B cell (primary cell): ENCODE measurements at regions not wholly inside any gene's neighbourhood (a gene's known extent, or its start where the extent isn't known, plus 50 kb on each side); places are given as distances from the start of the nearest gene placed in this dataset.

Experiments used
- EZH2 ChIP-seq: IDR thresholded peaks from 2 replicates; pipeline ENCODE4 v1.6.1; 2012; ENCODE audit warnings: borderline replicate concordance, low read depth, mild to moderate bottlenecking, moderate library complexity, low read length; ENCODE audit not compliant: insufficient read depth, poor library complexity, severe bottlenecking
- TF ChIP-seq, protein P1 (sequence below): fragments of 200-600 bp; IDR thresholded peaks from one replicate; pipeline ENCODE4 v1.8.0; 2022; ENCODE audit warnings: antibody characterized with exemption, mild to moderate bottlenecking

DNA sequence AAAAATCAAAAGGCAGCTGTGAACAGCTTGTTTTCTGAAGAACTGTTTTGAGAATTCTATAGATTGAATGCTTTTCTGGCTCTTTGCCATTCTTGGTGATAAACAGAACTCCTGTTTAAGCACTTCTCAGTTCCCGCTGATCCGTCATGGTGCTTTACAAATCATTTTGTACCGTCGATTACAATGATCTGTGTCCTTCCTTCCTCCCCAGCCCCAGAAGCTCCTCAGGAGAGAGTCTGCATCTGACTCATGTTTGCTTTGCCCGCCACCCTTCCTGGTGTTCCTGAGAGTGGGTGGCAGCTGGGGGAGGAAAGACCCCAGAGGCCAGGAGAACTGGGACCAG, 538.6 kb upstream of the MARCKS start:
- TF ChIP-seq, protein P1, sequence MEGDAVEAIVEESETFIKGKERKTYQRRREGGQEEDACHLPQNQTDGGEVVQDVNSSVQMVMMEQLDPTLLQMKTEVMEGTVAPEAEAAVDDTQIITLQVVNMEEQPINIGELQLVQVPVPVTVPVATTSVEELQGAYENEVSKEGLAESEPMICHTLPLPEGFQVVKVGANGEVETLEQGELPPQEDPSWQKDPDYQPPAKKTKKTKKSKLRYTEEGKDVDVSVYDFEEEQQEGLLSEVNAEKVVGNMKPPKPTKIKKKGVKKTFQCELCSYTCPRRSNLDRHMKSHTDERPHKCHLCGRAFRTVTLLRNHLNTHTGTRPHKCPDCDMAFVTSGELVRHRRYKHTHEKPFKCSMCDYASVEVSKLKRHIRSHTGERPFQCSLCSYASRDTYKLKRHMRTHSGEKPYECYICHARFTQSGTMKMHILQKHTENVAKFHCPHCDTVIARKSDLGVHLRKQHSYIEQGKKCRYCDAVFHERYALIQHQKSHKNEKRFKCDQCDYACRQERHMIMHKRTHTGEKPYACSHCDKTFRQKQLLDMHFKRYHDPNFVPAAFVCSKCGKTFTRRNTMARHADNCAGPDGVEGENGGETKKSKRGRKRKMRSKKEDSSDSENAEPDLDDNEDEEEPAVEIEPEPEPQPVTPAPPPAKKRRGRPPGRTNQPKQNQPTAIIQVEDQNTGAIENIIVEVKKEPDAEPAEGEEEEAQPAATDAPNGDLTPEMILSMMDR, result no peak
- no peak for TF ChIP-seq EZH2
